Astrocyte (in vitro differentiated cells and primary cell): ENCODE measurements at regions not wholly inside any gene's neighbourhood (a gene's known extent, or its start where the extent isn't known, plus 50 kb on each side); places are given as distances from the start of the nearest gene placed in this dataset.

ENCODE experiments used
- CTCF ChIP-seq: IDR thresholded peaks from 2 replicates; pipeline ENCODE4 v1.5.1; 2011; ENCODE audit warnings: low read depth, mild to moderate bottlenecking, inconsistent platforms, low read length, moderate library complexity; ENCODE audit not compliant: insufficient read depth
- EZH2 ChIP-seq: IDR thresholded peaks from 2 replicates; pipeline ENCODE4 v1.6.1; 2012; ENCODE audit warnings: mild to moderate bottlenecking, low read length, inconsistent platforms; ENCODE audit not compliant: insufficient read depth

GRCh38 chr16:73692861-73693260, 603.8 kb upstream of the PSMD7 start:
- TF ChIP-seq CTCF (no peak), EZH2 (no peak)
